HG02610 (cell line): ENCODE measurements at regions not wholly inside any gene's neighbourhood (a gene's known extent, or its start where the extent isn't known, plus 50 kb on each side); places are given as distances from the start of the nearest gene placed in this dataset.
A peak's percentile ranks its signal among the peaks of the same experiment; 100 is the strongest.
"Not testable (repeated sequence)": the region's sequence is repeated elsewhere in the genome, so short reads cannot be mapped to it uniquely, and the experiment has no call there.

ENCODE experiments used
- ATAC-seq: cut with Tn5 transposase; IDR thresholded peaks from one replicate; pipeline ENCODE4 v1.9.1; 2021; ENCODE audit warnings: mild to moderate bottlenecking, moderate library complexity; ENCODE audit not compliant: unreplicated experiment

- no peak for ATAC-seq
Observed at GRCh38 chr16:50497592-50497991, 50.6 kb upstream of the NKD1 start.

- ATAC-seq = no peak
Observed at GRCh38 chr16:50496990-50497389, 51.2 kb upstream of the NKD1 start.

GRCh38 chr16:50495673-50496072 is 52.5 kb upstream of the NKD1 start:
- ATAC-seq = no peak

DNA sequence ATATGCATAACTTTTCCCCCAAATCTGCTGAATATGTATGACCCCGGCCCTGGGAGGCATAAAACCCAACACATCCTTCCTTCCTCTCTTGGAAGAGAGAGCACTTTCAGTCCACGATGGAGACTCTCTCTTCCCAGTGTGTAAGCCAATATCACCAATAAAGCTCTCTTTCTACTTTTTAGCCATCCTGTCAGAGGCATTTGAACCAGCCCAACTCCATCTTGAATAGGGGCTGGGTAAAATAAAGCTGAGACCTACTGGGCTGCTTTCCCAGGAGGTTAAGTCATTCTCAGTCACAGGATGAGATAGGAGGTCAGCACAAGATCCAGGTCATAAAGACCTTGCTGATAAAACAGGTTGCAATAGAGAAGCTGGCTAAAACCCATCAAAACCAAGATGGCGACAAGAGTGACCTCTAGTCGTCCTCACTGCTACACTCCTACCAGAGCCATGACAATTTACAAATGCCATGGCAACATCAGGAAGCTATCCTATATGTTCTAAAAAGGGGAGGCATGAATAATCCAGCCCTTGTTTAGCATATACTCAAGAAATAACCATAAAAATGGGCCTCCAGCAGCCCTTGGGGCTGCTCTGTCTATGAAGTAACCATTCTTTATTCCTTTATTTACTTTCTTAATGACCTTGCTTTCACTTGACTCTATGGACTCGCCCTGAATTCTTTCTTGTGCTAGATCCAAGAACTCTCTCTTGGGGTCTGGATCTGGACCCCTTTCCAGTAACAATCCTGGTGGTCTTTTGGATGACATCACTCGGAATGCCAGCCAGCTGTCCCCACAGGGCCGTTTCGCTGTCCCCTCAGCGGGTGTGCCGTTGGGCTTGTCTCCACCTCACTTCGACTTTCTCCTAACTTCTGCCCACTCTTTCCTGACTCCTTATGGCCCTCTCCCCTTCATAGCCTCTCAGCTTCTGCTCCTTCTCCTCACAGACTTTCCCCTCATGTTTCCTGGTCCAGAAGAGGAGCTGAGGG is 53.4 kb upstream of the NKD1 start:
- no peak for ATAC-seq

DNA sequence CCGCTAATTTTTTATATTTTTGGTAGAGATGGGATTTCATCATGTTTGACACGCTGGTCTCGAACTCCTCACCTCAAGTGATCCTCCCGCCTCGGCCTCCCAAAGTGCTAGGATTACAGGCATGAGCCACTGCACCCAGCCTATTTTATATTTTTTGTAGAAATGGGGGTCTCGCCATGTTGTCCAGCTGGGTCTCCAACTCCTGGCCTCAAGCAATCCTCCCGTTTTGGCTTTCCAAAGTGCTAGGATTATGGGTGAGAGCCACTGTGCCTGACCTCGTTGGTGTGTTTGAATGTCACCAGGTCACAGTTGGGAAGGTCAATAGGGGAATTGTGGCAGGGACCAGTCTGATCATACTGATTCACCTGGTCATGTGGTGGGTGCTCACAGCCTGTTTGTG is 56.7 kb upstream of the NKD1 start:
- no peak for ATAC-seq

DNA sequence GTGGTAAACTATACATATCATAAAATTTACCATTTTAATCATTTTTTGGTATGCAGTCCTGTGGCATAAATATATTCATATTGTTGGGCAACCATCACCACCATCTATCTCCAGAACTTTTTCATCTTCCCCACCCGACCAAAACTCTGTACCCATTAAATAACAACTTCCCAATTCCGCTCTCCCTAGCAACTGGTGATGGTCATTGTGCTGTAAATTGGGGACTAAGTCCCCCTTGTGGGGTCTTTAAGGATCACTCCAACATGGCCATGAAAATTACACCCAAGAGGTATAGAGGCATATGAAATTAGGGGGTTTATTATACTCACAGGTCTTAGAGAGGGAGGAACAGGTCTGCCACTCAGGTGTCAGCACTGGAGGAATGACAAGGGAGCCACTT is 57.4 kb upstream of the NKD1 start:
- no peak for ATAC-seq

- no peak for ATAC-seq
Observed at GRCh38 chr16:50489182-50489581, 59.0 kb upstream of the NKD1 start.

- no peak for ATAC-seq
Observed at GRCh38 chr16:50487528-50487927, 60.7 kb upstream of the NKD1 start.

GRCh38 chr16:50486162-50486561 is 62.0 kb upstream of the NKD1 start:
- ATAC-seq = not testable (repeated sequence)

DNA sequence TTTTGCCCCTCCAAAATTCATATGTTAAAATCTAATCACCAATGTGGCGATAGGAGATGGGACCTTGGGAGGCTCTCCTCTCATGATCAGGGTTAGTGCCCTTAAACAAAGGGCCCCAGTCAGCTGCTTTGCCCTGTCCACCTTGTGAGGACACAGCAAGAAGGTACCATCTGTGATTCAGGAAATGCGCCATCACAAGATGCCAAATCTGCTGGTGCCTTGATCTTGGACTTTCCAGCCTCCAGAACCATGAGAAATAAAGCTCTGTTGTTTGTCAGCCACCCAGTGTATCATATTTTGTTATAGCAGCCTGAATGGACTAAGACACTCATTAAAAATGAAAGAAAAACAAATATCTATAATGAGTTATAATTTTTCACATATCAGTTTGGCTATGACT is 63.0 kb upstream of the NKD1 start:
- ATAC-seq = no peak

DNA sequence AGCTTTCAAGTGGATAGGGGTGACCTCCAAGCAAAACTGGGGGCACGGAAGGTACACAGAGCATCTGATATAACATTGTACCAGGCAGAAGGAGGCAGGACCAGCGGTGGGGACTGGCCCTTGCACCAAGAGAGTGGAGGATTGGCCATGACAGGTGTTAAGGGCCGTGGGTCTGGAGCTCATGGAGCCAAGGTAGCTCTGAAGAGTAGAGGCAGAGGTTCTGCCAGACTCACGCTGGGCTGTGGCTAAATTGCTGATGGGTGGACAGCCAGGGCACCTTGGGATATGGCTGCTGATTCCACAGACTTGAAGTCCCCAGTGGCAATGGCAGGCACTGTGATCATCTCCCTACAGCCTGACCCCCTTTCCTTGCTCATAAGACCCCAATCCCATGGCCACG is 65.9 kb upstream of the NKD1 start:
- ATAC-seq = no peak

DNA sequence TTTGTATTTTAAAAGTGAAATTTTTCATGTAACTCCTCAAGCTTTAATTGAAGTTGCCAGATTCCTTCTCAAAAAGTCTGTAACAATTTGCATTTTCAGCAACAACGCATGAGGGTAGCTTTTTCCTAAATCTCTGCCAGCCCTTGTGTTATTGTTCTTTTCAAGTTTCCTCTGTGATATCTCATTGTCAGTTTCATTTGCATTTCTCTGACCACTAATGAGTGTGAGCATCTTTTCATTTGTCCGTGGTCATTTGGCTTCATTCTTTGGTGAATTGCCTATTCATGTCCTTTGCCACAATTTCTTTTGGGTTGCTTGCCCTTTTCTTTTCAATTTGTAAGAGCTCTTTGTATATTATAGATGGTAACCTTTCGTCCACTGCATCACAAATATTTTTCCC is 68.0 kb upstream of the NKD1 start:
- no peak for ATAC-seq

GRCh38 chr16:50479771-50480170 is 68.4 kb upstream of the NKD1 start:
- no peak for ATAC-seq

GRCh38 chr16:50478773-50479149 is 69.4 kb upstream of the NKD1 start:
- no peak for ATAC-seq

DNA sequence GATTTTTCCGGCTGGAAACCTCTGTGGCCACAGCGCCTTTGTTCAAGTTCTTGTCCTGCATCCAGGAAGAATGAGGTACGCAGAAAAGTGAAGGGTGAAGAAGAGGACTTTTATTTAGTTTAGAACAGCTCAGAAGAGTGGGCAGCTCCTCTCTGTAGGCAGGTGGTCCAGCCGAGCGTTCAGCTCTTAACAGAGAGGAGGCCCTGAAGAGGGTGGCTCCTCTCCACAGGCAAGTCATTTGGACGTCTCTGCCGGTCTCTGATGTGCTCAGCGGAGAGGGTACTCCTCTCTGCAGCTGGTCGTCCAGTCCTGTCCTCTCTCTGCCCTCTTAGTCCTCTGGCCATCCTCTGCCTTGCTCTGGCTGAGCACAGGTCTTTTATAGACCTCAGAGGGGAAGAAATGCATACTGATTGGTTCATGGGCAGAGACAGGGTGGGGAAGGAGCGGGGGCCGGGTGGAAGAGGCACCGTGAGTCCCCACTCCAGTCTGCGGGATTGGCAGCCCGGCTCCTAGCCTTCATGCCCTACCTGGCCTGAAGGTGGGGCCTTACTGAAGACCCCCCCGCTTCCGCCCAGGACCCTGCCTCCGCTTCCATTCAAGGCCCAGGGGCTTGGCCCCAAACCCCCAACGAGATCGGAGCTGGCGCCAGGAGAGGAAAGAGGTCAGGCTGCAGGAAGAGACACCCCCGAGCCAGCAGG is 70.0 kb upstream of the NKD1 start:
- ATAC-seq = no peak

GRCh38 chr16:50476486-50477255 is 71.5 kb upstream of the NKD1 start:
- no peak for ATAC-seq

- no peak for ATAC-seq
Observed at GRCh38 chr16:50475170-50475569, 73.0 kb upstream of the NKD1 start.

DNA sequence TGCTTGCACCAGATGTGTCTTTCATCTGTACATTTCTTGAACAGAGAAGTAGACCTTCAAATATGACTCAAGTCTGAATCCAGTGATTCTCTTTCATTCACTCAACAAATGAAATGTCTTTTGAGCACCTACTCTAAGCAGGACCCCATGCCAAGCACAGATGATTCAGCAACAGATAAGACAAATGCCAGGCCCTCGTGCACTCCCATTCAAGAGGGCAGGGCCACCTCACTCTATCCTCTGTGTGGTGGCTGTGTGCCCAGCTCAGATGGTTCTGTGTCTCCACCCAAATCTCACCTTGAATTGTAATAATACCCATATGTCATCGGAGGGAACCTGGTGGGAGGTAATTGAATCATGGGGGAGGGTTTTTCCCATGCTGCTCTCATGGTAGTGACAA is 74.1 kb upstream of the NKD1 start:
- no peak for ATAC-seq

- peak; percentile 80 for ATAC-seq
Observed at GRCh38 chr16:50473356-50473945, 74.7 kb upstream of the NKD1 start.

DNA sequence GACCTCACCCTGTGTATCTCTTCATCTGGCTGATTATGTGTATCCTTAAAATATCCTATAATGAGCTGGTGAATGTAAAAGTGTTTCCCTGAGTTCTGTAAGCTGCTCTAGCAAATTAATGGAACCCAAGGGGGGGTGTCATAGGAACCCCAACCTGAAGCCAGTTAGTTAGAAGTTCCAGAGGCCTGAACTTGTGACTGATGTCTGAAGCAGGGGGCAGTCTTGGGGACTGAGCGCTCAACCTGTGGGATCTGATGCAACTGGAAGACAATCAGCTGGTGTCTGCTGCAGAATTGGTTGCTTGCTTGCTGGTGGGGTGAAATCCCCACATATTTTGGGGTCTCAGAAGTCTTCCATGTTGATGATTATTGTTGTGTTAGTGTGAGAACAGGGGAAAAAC is 75.7 kb upstream of the NKD1 start:
- ATAC-seq = no peak

DNA sequence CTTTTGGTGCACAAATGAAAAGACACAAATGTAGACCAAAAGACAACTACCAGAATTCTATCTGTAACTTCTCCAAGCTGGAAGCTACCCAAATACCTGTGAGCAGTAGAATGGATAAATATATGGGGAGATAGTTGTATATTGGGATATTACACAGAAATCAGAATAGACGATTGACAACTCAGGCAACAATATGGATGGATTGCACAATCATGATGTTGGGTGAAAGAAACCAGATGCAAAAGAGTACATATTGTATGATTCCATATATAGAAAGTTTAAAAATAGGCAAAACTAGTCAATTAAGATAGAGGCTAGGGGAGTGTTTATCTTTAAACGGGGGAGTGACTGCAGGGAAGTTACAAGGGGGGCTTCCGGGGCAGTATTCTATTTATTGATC is 77.5 kb upstream of the NKD1 start:
- ATAC-seq = no peak
